ENCODE measurements at regions not wholly inside any gene's neighbourhood (a gene's known extent, or its start where the extent isn't known, plus 50 kb on each side); places are given as distances from the start of the nearest gene placed in this dataset.
"Not testable (repeated sequence)": the region's sequence is repeated elsewhere in the genome, so short reads cannot be mapped to it uniquely, and the experiment has no call there.

GRCh38 chr15:67920524-67921240 is 80.8 kb upstream of the RNU6-1 start:
- DNase-seq = no peak

DNA sequence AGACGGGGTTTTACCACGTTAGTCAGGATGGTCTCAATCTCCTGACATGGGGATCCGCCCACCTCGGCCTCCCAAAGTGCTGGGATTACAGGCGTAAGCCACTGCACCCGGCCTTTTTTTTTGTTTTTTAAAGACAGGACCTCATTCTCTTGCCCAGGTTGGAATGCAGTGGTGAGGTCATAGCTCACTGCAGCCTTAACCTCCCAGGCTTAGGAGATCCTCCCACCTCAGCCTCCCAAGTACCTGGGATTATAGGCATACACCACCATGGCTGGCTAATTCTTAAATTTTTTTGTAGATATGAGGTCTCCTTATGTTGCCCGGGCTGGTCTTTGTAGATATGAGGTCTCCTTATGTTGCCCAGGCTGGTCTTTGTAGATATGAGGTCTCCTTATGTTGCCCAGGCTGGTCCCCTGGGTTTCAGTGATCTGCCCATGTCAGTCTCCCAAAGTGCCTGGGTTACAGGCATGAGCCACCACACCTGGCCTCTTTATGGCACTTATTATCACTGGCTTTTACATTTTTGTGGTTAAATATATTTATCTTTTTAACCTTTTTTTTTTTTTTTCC is 82.3 kb upstream of the RNU6-1 start:
- no peak for DNase-seq

DNA sequence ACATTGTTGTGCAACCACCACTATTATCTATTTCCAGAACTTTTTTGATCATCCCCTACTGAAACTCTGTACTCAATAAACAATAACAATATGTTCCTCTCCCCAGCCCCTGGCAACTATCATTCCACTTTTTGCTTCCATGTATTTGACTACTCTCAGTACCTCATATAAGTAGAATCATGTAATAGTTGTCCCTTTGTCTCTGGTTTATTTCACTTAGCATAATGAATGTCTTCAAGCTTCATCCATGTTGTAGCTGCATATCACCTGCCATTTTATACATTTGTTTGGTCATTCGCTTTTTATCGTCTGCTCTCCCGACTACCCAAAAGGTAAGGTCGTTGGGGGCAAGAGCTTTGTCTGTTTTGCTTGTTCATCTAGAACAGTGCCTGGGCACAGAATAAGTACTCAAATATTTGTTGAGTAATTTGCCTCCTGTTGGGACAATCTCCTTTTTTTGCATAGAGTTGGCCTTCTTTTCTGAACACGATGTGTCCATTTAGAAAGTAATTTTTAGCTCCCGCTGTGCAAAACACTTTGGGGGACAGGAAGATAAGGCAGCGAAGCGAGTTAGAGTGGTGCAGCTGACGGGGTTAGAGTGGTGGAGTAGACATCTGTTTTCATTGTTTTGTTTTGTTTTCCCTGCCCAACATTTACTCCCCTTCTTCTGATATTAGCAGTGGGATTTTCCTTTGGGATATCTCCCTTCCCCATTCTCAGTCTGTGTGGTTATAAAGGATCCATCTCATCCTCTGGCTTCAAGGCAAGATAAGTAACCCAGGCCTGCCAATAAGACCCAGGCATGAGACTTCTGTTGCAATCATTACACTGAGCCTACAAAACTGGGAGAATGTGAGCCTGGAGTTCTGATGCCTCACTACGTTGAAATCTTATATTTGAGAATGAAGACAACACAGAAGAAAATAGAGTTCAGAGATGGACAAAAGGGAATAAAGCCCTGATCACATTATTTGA is 83.4 kb upstream of the RNU6-1 start:
- no peak for DNase-seq

- DNase-seq = no peak
Measured at GRCh38 chr15:67924359-67924974, 84.6 kb upstream of the RNU6-1 start.

GRCh38 chr15:67925182-67925581 is 85.3 kb upstream of the RNU6-1 start:
- DNase-seq = no peak

- no peak for DNase-seq
Measured at GRCh38 chr15:67927501-67928168, 87.8 kb upstream of the RNU6-1 start.

DNA sequence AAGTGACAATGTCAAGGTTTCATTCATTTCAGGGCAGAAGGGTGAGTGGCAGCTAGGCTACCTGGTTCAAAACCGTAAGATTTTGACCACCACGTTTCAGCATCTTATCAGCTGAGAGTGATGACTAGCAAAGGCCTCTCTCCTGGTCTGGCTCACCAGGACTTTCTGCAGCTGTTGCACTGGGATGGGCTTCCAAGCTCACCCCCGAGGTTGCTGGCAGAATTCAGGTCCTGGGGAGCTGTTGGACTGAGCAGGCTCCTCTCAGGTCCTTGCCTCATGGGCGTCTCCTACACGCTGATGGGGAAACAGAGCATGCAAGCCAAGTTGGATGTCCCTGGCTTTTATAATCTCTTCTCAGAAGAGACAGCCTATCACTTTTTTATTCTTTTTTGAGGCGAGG is 88.8 kb upstream of the RNU6-1 start:
- DNase-seq = no peak

DNA sequence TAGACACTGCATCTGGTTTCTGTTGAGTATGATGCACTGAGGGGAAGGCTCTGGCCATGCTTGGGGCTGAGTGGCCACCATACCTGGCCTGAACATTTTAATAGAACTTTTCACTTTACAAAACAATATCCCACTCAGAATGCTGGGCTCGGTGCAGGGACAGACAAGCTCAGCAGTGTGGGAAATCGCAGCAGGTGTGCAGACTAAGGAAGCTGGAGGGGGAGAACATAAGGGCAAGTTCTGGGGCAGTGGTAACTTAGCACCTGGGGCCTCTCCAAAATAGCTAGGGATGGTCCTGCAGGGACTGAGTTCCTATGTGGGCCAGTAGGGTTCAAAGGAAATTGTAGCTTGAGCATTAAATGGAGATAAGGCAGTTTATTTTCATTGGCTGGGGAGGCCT is 90.9 kb upstream of the RNU6-1 start:
- DNase-seq = no peak

- no peak for DNase-seq
Measured at GRCh38 chr15:67931861-67932260, 92.0 kb upstream of the RNU6-1 start.

- DNase-seq = not testable (repeated sequence)
Measured at GRCh38 chr15:67934126-67934525, 94.3 kb upstream of the RNU6-1 start.

DNA sequence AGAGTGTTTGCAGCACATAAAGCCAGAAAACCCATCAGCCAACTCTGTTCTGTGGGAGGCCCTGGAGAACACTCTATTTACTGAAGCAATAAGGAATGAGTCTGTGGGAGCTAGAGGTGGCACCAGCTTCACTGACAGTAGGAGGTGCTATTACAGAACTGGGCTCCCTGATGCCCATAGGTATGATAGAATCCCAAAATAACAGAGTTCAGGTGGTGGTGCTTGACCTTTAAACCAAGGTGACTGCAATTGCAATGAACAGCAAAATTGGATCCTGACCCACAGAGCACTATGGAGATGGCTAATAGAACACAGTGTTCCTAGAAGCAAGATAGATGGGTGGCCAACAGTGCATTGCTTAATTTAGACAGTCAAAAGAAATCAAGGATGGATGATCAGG is 95.4 kb upstream of the RNU6-1 start:
- no peak for DNase-seq

DNA sequence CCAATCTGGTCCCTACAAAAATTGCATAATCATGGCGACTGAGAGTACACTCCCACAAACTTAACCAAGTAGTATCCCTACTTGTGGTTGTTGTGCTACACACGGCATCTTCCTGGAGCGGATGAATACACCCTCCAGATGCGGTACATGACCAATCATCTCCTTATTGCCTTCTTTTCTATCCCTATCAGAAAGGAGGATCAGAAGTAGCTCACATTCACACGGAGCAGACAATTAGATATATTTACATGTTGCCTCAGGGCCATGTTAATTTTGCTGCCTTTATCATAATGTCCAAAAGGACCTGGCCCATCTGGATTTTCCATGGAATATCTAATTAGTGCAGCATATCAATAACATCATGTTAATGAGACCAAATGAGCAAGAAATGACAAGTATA is 96.4 kb upstream of the RNU6-1 start:
- no peak for DNase-seq

DNA sequence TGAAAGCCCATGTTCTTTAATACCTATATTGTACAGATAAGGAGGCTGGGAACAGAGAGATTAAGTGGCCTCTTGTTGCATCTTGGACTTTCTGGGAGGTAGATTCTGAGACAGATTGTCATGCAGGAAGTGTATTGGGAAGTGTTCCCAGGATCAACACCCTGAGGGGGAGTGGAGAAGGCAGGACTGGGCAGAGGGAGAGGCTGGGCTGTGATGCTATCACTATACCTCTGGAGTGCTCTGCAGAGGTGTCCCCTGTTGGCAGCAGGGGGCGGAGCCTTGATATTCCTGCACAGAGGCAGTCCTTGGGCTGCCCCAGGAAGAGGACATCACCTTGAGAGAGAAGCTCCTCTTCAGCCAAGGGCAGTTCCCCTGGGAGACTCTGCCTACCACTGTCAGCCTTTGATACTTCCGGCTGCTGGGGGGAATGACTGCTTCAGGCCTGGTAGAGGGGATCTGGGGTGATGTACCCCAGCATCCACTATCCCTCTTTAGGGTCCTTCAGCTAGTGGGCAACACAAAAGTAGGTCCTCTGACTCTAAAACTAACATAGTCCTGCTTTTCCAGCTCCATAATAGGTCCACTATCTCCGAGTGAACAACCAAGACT is 97.4 kb upstream of the RNU6-1 start:
- DNase-seq = no peak

DNA sequence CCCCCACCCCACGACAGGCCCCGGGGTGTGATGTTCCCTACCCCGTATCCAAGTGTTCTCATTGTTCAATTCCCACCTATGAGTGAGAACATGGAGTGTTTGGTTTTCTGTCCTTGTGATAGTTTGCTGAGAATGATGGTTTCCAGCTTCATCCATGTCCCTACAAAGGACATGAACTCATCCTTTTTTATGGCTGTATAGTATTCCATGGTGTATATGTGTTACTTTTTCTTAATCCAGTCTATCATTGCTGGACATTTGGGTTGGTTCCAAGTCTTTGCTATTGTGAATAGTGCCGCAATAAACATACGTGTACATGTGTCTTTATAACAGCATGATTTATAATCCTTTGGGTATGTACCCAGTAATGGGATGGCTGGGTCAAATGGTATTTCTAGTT is 99.3 kb upstream of the RNU6-1 start:
- not testable (repeated sequence) for DNase-seq

- DNase-seq = not testable (repeated sequence)
Measured at GRCh38 chr15:67939588-67940323, 99.9 kb upstream of the RNU6-1 start.

DNA sequence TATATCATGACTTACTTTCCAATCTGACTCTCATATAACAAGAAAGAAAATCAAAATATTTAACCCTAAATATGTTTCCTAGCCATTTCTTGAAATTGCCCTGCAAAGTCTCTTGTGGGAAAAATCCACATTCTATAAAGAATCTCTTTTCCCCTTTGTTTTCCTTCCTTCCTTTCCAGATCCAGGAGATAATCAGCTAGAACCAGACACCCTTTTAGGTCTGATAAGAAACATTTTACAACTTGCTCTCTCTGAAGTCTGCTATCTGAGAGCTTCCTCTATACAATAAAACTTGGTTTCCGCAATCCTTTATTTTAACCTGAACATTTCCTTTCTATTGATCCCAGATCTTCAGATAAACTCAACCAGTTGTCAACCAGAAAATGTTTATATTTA is 100.5 kb upstream of the RNU6-1 start:
- DNase-seq = no peak

GRCh38 chr15:67941648-67942310 is 101.9 kb upstream of the RNU6-1 start:
- DNase-seq = no peak

DNA sequence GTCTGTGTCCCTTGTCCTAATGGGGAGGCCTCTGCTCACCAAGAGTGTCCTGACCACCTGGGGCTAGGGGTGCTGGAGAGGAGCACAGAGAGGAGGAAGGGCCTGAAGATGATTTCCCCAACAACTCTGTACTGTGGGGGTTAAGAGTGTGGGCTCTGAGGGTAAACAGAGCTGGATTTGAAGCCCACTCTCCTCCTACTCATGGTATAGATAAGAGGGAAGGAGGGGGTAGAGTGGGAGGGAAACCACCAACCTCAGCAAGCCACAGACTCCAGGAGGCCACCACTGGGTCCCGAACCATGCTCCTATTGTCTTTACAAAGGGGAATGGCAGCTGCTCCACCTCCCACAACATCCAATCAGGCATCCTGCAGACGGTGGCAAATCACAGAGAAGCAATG is 103.6 kb upstream of the RNU6-1 start:
- DNase-seq = no peak

DNA sequence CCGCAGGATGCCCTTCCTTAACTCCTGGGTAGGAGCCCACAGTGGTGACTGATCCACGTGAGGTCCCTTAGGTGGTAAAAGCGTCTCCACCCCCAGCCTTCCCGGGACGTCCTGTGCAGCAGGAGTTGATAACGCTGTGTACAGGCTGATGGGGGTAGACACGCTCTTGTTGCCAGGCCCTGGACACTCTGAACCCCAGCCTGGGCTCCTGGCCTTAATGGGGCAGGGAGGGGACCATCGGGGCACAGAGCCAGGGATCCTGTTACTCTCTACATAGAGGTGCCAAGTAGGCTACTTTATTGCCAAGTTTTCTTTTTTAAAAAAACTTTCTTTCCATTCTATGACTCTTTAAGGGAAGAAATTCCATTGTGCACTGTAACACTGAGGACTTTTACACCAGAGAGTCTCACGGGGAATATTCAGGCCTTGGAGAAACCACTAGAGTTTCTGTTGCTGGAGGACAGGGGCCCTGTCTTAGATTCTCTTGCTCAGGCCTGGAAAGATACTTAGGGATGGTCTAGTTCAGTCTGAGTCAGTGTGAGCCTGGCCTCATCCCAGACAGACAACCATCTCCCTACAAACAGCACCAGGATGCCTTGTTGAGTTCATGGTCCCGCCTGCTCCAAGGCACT is 104.3 kb upstream of the RNU6-1 start:
- no peak for DNase-seq

GRCh38 chr15:67945131-67945530 is 105.3 kb upstream of the RNU6-1 start:
- no peak for DNase-seq
